Smooth muscle cell (in vitro differentiated cells): ENCODE measurements at regions not wholly inside any gene's neighbourhood (a gene's known extent, or its start where the extent isn't known, plus 50 kb on each side); places are given as distances from the start of the nearest gene placed in this dataset.

Source experiments
- DNase-seq: peaks from one replicate; lab custom pipeline; 2025; ENCODE audit not compliant: unreplicated experiment; lab: John Stamatoyannopoulos, UW
- H2AFZ ChIP-seq: fragments of 200-600 bp; sonication (generic); 2 replicates; pipeline ENCODE4 v1.6.0; 2016; ENCODE audit warnings: antibody characterized with exemption, low read depth, mild to moderate bottlenecking
- H3F3A ChIP-seq: fragments of 200-600 bp; sonication (generic); 2 replicates; pipeline ENCODE4 v1.6.0; 2017; ENCODE audit warnings: antibody characterized with exemption, low read depth
- H3K27ac ChIP-seq: fragments of 200-600 bp; sonication (generic); 2 replicates; pipeline ENCODE4 v1.5.1; 2016; ENCODE audit warnings: low read depth, mild to moderate bottlenecking
- H3K27me3 ChIP-seq: fragments of 200-600 bp; sonication (generic); 2 replicates; pipeline ENCODE4 v1.6.1; 2016; ENCODE audit warnings: low read depth, mild to moderate bottlenecking
- H3K36me3 ChIP-seq: fragments of 200-600 bp; sonication (generic); 2 replicates; pipeline ENCODE4 v1.5.1; 2016; ENCODE audit warnings: low read depth
- H3K4me1 ChIP-seq: fragments of 200-600 bp; sonication (generic); 2 replicates; pipeline ENCODE4 v1.5.1; 2016; ENCODE audit warnings: low read depth
- H3K4me2 ChIP-seq: fragments of 200-600 bp; sonication (generic); 2 replicates; pipeline ENCODE4 v1.6.0; 2016; ENCODE audit warnings: mild to moderate bottlenecking
- H3K4me3 ChIP-seq: fragments of 200-600 bp; sonication (generic); 2 replicates; pipeline ENCODE4 v1.5.1; 2016; ENCODE audit warnings: mild to moderate bottlenecking
- H3K79me2 ChIP-seq: fragments of 200-600 bp; sonication (generic); 2 replicates; pipeline ENCODE4 v1.6.0; 2016; ENCODE audit warnings: low read depth, mild to moderate bottlenecking
- H3K9ac ChIP-seq: fragments of 200-600 bp; sonication (generic); 2 replicates; pipeline ENCODE4 v1.6.0; 2016; ENCODE audit warnings: low read depth
- H3K9me3 ChIP-seq: fragments of 200-600 bp; sonication (generic); replicated peaks from 2 replicates; pipeline ENCODE4 v1.5.1; 2016; ENCODE audit warnings: low read depth
- H4K20me1 ChIP-seq: fragments of 200-600 bp; sonication (generic); 2 replicates; pipeline ENCODE4 v1.6.0; 2016; ENCODE audit warnings: low read depth
- CTCF ChIP-seq: fragments of 200-600 bp; sonication (generic); IDR thresholded peaks from 2 replicates; pipeline ENCODE4 v1.5.1; 2017; ENCODE audit warnings: borderline replicate concordance, mild to moderate bottlenecking, antibody characterized with exemption; ENCODE audit not compliant: insufficient read depth, poor library complexity, severe bottlenecking
- WGBS: methylation state at CpG from one replicate; pipeline ENCODE4 v1.1.7; 2016; ENCODE audit warnings: low lambda C conversion rate; 5-methylcytosine and 5-hydroxymethylcytosine counted together

GRCh38 chr1:186535388-186536133, 74.6 kb upstream of the PDC start:
- no peak for TF ChIP-seq CTCF
- no peak overlapping the region for H3K4me3 ChIP-seq
- H3K27ac ChIP-seq, result peak overlapping the region; percentile 50
- H3K27me3 ChIP-seq, result no peaks in the 10 kb centered on the region
- no peak overlapping the region for H3K9ac ChIP-seq
- WGBS, result 67% methylated on average over 5 of the region's 5 CpGs
- no peaks in the 10 kb centered on the region for H3K79me2 ChIP-seq
- H3K4me2 ChIP-seq, result peak overlapping the region; percentile 22
- H3F3A ChIP-seq, result no peaks in the 10 kb centered on the region
- DNase-seq, result no peak
- no peaks in the 10 kb centered on the region for H4K20me1 ChIP-seq
- no peaks in the 10 kb centered on the region for H3K9me3 ChIP-seq
- peak overlapping the region; percentile 13 for H2AFZ ChIP-seq
- H3K4me1 ChIP-seq, result no peaks in the 10 kb centered on the region
- H3K36me3 ChIP-seq, result no peaks in the 10 kb centered on the region

GRCh38 chr1:186534401-186534800, 73.5 kb upstream of the PDC start:
- Histone ChIP-seq H3K4me3 (no peak overlapping the region), H3K36me3 (no peaks in the 10 kb centered on the region), H3F3A (no peaks in the 10 kb centered on the region), H2AFZ (no peak overlapping the region), H4K20me1 (no peaks in the 10 kb centered on the region), H3K79me2 (no peaks in the 10 kb centered on the region), H3K9me3 (no peaks in the 10 kb centered on the region), H3K27ac (no peak overlapping the region), H3K4me2 (no peak overlapping the region), H3K9ac (no peak overlapping the region), H3K27me3 (no peaks in the 10 kb centered on the region), H3K4me1 (no peaks in the 10 kb centered on the region)
- no peak for TF ChIP-seq CTCF
- 92% methylated on average over 4 of the region's 4 CpGs for WGBS
- DNase-seq, result no peak

GRCh38 chr1:186532466-186532865, 71.6 kb upstream of the PDC start:
- Histone ChIP-seq H3K9me3 (no peaks in the 10 kb centered on the region), H3K4me3 (no peak overlapping the region), H4K20me1 (no peaks in the 10 kb centered on the region), H3K27ac (no peak overlapping the region), H3F3A (no peaks in the 10 kb centered on the region), H3K4me1 (no peaks in the 10 kb centered on the region), H3K9ac (no peak overlapping the region), H3K4me2 (no peak overlapping the region), H2AFZ (no peak overlapping the region), H3K36me3 (no peaks in the 10 kb centered on the region), H3K79me2 (no peaks in the 10 kb centered on the region), H3K27me3 (no peaks in the 10 kb centered on the region)
- DNase-seq, result no peak
- 93% methylated on average over 2 of the region's 2 CpGs for WGBS
- no peak for TF ChIP-seq CTCF

DNA sequence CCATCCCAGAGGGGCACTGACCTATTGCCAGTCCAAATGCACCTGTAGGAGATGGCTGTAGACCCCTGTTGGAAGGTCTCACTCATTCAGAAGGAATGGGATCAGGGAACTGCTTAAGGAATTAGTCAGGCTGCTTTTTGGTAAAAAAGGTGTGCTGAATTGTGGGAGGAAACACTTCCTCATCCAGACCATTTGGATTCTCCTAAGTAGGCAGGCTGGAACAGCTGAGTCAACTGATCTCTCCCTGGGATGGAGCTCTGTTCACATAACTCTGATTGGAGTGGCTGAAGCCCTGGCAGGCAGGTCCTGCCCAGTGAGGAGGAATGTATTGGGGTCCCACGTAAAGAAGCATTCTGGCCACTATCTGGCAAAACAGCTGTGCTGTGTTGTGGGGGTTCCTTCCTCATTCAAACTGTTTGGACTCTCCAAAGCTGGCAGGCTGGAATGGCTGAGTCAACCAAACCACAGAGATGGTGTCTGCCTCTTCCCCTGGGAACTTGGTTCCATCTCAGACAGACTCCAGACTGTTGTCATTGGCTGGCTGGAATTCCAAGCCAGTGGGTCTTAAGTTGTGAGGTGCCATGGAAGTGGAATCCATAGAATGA, 70.7 kb upstream of the PDC start:
- no peak overlapping the region for H2AFZ ChIP-seq
- no peak overlapping the region for H3K4me3 ChIP-seq
- H3K27me3 ChIP-seq, result no peaks in the 10 kb centered on the region
- 58% methylated on average over 1 of the region's 1 CpG for WGBS
- H3K36me3 ChIP-seq, result no peaks in the 10 kb centered on the region
- H3K4me2 ChIP-seq, result no peak overlapping the region
- H3K27ac ChIP-seq, result no peak overlapping the region
- no peaks in the 10 kb centered on the region for H4K20me1 ChIP-seq
- H3K4me1 ChIP-seq, result no peaks in the 10 kb centered on the region
- no peaks in the 10 kb centered on the region for H3K79me2 ChIP-seq
- DNase-seq, result no peak
- H3K9ac ChIP-seq, result no peak overlapping the region
- no peaks in the 10 kb centered on the region for H3K9me3 ChIP-seq
- TF ChIP-seq CTCF, result no peak
- H3F3A ChIP-seq, result no peaks in the 10 kb centered on the region
